ENCODE measurements at regions not wholly inside any gene's neighbourhood (a gene's known extent, or its start where the extent isn't known, plus 50 kb on each side); places are given as distances from the start of the nearest gene placed in this dataset.

- TF ChIP-seq CTCF (IDR thresholded peaks at IDR 0.05) (no peak), POLR2A (IDR thresholded peaks at IDR 0.05) (no peak)
These were observed 298.6 kb upstream of the MTPN start for GRCh38 chr7:136275794-136276193.

Data from upper lobe of left lung (tissue), 4 donors.